Stimulated activated CD4-positive, alpha-beta T cell treated with anti-CD3 and anti-CD28 coated beads, Interleukin-15, amount 100 ng/mL, for 48 hours (primary cell): ENCODE measurements at regions not wholly inside any gene's neighbourhood (a gene's known extent, or its start where the extent isn't known, plus 50 kb on each side); places are given as distances from the start of the nearest gene placed in this dataset.
"Not testable (repeated sequence)": the region's sequence is repeated elsewhere in the genome, so short reads cannot be mapped to it uniquely, and the experiment has no call there.

Source experiments
- DNase-seq, 2 donors: peaks; one replicate each; pipeline ENCODE4 v3.0.0-alpha.2; 2020; ENCODE audit warnings: low read depth in 2 of 2

DNA sequence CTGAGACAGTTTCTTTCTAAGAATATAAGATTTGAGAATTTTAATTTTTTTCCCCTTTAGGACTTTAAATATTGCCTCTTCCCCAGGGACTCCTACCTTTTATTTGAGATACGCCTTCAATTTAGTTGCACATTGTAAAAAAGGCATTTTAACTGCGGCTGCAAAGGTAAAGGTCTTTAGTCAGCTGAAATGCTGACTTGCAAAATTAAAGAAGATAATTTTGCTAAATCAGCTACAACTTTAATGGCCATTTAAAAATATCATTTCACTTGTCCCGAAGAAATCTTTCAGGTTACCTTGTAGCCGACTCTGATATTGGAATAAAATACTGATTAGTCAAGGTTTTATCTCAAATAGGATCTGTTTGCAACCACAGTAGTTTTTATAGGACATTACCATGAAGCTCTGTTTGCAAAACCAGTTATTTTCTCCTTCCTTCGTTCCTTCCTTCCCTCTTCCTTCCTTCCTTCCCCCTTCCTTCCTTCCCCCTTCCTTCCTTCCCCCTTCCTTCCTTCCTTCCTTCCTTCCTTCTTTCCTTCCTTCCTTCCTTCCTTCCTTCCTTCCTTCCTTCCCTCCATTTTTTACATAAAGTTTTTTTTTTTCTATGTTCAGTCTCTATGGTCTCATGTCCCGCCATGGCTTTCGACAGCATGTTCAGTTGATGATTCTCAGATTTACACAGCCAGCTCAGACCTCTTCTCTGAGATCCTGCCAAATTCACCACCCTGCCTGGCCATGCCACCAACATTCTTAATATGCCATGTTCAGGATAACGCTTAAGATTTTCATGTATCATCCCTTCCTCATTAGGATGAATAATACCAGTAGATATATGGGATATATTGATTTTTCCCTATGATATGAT, 405.4 kb upstream of the PRKX start:
- DNase-seq = no peak

DNA sequence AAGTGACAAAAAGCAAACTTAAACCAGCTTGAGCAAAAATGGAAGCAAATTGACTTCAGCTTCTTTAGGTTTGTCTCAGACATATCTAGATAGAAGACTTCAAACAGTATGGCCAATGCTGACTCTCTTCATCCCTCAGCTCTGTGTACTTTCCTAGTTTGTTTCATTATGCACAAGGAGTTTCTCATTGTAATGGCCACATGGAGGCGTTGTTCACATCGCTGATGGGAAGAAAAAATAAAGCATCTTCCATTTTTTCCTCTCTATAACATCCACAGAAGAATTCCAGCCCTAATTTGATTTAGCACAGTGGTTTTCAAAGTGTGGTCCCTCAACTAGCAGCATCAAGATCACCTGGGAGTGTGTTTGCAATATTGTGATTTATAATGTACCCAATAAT, 397.5 kb upstream of the PRKX start:
- no peak for DNase-seq

DNA sequence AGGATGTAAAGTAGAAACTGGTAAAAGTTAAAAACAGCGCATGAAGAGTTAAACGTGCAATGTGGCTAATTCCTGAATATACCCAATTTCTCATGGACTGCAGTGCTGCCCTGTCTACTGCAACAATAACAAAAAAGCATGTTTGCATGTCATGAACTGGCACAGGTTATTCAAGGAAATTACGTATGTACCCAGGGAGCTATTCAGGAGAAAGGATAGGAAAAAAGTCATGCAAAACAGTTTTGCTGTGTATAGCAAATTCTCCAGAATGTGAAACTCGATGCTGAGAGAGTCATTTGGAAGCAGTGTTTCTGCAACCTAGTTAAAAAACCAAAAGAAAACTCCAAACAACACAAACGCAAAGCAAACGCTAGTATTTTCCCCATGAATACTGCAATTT, 381.5 kb upstream of the PRKX start:
- no peak for DNase-seq

DNA sequence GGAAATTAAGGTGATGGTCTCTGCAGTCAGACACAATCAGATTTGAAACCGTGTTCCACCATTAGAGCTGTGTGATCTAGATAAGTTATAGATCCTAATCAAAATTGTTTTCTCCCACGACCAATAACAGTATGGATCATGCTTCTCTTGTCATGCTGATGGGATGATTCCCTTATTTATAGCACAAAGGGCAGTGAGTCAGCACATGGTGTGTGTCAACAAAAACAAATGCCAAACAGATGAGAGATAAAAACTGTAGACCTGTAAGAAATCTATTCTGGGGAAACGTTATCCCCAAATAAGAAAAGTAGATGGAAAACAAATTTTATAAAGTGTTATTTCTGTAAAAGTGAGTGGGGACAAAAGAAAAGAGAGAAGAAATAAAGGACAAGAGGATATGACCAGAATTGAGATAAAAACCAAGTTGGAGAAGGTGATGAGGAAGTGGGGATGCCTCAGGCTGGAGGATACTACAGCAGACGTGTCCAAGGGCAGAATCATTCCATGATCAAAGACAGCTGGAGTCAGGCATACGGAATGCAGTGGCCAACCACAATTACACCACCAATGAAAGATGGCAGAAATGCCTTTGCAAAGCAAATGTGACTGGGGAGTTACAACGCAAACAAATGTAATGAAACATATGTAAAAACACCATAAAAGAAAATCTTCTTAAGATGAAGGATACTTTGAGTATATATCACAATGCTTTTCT, 377.8 kb upstream of the PRKX start:
- DNase-seq = no peak

DNA sequence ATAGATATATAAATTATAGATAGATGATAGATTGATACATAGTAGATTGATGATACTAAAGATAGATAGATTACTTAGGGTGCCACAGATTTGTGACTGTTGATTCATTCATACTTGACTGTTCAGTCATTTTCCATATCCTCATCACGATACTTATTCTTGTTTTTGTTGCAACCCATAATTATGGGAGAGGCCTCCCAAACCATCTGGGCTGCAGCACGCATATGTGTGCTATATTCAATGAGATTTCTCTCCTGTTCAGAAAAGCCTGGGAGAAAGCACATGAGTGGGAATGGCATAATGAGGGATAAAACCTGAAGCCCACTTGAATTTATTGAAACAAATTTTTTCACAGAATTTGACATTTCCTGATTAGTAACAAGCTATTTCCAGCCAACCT, 346.4 kb upstream of the PRKX start:
- DNase-seq = no peak

DNA sequence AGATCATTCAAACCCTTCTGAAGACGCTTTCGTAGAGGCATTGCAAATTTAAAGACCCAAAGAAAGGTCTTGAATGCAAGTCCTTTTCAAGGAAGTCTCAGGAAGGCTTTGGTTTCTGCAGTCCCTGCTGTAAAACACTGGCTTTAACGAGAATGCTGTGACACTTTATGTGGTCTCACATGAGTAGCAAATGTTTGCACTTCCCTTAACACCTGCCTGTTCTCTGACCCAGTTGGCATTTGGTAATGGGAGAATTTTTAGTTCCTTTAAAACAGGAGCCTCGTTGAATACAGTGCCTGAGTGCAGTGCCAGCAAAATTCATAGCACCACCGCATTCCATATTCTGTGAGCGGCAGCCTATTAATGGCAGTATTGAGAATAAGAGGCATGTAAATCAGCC, 330.5 kb upstream of the PRKX start:
- no peak for DNase-seq

DNA sequence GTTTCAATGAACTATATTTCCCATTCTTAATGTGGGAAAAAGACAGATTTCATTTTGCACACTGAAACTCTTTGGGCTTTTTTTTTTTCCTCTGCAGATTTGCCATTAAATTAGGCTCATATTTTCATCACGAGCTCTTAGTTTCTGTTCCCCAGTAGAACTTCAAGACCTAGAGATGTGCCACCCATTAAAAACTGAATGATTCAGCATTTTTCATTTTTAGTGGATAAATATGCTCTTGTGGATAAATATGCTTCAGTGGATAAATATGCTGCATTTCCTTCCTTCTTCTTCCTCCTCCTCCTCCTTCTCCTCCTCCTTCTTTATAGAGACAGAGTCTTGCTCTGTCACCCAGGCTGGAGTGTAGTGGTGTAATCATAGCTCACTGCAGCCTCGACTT, 322.4 kb upstream of the PRKX start:
- no peak for DNase-seq

DNA sequence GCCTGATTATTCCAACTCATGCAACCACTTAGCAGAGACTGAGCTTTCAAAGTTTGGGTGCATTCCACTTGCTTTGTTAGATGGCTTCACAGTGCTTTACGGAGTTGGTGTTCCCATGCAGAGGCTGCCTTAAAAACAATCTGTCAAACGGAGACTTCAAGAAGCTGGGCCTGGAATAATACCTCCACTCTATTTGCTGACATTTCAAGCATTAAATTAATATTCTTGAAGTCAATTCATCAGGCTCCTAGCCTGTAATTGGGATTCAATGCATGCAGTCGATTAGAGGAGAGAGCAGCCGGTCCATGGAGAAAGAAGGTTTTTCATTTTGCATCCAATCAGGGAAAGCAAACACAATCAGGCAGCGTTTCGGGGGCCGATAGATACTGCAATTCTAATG, 314.7 kb upstream of the PRKX start:
- DNase-seq = no peak

DNA sequence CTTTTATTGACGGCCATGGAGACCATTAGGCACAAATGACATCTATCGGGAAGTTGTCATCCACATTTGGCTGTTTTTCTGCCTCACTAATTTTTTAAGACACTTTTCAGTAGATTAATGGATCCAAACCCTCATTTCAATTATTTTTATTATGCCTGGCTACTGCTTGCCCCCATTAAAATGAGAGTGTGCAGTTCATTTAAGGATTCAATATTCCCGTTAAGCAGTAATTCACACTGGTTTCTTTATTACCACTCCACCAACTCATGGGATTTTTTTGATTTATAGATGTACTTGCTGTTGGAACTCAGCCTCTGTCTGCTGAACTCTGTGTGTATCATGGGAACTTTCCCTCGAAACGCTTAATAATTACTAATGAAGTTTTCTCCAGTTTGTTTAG, 291.8 kb upstream of the PRKX start:
- DNase-seq = no peak

DNA sequence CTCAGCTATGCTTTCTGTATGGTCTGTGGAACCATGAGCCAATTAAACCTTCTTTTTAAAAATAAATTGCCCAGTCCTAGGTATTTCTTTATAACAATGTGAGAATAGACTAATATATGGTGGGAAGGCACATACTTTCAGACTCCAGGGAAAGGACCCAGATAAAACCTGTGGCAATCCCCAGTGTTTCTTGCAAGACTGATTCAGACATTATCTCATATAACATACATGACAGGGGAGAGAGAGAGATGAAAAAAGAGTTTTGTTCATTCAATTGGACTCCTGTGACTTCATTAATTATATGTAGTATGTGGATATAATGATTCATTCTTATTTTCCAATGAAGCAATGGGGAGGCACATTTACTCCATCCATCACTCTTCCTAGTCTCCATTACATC, 291.4 kb upstream of the PRKX start:
- DNase-seq = no peak

DNA sequence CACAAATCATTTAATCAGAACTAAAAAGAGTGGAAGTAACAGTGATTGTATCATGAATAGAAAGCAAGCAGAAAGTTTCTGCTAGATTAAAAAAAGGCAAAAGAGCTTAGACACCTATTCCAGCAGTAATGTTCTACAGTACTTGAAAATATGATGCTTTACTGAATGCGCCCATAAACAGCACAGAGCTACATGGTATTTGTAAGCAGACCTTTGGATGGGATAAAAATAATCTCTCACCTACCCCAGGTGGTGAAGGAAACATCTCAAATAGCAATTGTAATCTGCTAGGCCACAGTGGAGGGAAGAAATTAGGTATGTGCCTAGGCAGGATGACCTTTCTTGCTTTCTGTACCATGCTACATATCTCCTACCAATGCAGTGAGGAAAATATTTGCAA, 280.9 kb upstream of the PRKX start:
- DNase-seq = no peak

DNA sequence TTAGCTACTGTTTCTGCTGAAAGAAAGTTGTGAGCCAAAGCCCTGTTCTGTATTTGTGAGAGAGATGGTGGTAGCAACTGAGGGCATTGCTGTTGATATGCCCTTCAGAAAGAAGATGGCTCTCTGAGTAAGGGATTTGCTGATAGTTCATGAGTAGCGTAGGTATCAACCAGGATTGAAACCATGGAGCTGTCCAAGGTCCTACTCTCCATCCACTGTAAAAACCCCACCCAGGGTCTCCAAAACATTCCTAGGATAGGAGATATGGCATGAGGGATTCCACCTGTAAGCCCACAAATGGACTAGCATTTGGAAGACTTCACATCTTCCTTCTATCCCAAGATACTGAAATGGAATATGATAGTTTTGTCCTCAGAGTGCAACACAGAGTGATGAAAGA, 277.1 kb upstream of the PRKX start:
- no peak for DNase-seq

DNA sequence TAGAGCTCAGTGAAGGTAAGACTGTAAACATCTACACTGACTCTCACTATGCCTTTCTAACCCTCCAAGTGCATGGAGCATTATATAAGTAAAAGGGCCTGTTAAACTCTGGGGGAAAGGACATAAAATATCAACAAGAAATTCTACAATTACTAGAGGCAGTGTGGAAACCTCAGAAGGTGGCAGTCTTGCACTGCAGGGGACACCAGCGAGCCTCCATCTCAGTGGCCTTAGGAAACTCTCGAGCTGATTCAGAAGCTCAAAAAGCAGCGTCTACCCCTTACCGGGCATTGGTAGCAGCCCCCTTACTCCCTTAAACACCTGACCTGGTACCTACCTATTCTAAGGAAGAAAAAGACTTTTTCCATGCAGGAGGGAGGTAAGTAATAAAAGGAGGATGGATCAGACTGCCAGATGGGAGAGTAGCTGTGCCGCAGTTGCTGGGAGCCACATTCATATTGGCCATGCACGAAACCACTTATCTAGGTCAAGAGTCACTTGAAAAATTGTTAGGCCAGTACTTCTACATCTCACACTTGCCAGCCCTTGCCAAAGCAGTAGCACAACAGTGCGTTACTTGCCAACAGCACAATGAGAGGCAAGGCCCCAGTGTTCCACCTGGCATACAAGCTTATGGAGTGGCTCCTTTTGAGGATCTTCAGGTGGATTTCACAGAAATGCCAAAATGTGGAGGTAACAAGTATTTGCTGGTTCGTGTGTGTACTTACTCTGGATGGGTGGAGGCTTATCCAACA, 258.8 kb upstream of the PRKX start:
- not testable (repeated sequence) for DNase-seq

DNA sequence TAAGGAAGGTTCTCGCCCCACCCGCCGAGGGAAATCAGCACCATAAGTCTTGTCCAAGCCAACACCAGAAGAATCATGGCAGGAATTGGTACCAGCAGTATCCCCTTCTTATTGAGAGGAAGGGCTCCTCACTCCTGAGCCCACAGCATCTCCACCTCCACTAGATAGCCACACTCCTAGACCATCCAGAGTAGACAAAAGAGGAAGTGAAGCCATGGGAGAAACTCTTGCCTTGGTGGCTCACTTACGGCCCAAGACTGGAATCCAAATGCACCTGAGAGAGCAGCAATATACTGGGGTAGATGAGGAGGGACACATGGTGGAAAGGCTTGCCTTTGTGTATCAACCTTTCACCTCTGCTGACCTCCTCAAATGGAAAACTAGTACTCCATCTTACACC, 255.3 kb upstream of the PRKX start:
- no peak for DNase-seq

DNA sequence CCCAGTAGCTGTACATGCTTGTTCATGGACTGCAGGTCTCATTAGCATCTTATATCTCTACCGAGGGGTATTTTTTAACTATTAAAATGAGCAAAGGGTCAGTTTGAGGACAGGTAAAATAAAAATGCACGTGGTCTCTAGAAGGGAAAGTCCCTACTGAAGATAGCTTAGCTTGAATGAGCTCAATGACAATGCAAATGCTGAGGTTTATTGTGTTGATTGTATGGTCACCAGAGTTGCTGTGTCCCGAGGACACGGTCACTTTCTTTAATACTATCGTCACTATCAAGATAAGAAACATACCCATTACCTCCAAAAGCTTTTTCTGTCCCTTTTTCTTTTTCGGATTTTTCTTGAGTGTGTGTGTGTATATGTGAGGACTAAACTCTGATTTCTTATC, 250.5 kb upstream of the PRKX start:
- DNase-seq = no peak

DNA sequence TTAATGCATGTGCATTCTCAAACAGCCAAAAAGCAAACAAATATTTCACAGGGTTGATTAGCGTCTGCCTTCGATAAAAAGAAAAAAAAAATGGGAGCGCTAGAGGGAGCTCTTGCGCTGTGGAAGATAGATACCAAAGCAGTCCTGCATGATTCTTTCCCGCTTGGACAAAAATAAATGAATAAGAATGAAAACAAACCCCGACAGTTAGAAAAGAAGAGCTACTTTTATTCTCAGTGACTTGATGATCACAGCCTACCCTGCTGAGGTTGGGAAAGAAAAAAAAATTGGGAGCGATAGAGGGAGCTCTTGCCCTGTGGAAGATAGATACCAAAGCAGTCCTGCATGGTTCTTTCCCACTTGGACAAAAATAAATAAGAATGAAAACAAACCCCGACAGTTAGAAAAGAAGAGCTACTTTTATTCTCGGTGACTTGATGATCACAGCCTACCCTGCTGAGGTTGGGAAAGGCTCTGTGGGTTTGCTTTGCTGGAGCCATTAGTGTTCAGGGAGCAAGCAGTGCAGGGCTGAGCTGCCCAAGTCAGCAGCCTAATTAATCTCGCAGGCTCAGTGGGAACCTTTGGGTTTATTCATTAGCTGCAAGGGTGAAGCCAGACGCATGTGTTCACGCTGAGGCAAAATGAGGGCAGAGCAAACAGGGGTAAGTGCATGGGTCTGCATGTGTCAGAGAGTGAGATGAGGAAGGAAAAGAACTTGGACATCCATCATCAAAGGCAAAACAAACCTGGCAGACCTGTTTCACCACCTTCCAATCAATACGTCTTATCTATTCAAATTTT, 249.3 kb upstream of the PRKX start:
- no peak for DNase-seq

DNA sequence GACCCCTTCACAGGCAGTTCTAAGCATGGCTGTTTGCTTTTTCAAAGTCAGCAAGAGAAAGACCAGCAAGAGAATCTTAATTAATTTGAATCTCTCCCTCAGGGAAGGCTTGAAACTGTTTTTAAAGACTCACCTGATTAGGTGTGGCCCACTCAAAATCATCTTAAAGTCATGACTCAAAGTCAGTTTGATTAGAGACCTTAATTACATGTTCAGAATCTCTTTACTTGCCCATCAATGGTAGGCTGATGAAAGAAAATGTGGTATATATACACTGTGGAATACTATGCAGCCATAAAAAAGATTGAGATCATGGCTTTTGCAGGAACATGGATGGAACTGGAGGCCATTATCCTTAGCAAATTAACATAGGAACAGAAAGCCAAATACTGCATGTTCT, 247.5 kb upstream of the PRKX start:
- no peak for DNase-seq

DNA sequence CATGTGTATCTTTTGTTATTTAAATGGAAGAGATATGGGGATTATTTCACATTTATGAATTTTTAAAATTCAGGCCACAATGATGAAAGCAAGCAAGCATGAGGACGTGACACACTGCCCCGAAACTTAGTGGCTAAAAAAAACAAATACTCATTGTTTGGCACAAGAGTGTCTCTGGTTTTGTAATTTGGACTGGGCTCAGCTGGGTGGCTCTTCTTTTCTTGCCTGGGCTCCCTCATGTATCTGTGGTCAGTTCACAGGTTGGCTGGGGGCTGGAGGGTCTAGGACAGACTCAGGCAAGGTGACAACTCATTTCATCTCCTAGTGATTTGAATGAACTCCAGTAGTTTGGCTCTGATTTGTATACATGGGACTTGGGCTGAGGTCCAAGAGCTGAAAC, 238.4 kb upstream of the PRKX start:
- no peak for DNase-seq

DNA sequence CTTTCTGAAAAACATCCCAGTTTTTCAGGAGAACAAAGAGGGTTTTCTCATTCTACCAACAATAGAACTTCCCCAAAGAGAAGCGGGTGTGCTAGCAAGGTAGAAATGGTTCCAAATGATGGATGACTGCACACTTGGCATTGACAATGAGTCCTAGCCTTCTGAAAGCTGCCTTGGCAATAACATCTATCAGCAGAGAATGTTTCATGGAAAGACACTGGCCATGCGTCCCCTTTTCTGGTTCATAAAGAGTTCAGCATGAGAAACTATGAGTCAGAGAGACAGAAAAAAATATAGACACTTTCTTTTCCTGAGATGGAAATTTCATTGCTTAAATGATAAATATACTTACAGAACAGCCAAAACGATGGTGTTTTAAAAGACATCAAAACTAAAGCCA, 236.9 kb upstream of the PRKX start:
- DNase-seq = no peak

DNA sequence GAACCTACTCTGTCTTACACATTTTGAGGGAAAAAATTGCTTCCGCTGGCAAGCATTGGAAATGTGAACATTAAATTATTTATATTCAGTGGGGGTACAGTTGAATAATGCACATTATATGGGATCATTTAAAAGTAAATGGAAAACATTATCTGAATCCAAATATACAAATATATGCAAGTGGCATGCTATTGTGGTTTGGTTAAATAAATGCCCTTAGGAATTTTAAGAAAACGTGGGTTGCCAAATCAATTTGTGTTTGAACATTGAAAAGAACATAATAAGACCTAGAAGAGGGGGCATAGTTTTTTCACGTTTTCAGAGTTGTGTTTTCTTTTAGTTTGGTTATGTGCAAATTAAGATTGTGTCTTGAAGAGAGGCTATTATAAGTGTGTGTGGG, 230.5 kb upstream of the PRKX start:
- DNase-seq = no peak

DNA sequence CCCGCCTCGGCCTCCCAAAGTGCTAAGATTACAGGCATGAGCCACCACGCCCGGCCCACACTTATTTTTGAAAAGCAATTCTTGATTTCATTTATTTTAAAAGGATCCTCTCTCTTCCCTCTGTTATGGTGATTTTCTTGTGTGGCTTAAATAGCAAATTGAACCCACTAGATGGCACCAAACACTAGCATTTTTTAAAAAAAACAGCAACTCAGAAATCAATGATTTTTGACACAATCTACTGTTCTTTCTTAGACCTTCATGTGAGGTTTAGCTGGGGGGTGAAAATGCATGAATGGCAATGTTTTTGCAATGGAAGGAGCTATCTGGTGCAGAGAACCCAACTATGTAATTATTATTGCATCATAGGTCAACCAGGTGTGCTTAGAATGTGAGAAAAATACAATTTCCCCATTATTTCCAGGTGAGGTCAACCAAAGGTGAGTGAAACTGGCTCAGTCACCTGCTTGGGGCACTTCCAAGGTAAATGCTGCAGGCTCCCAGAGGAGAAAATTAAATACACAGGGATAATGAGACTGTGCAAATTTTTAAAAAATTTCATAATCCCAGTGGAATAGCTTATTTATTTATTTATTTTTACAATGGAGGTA, 226.7 kb upstream of the PRKX start:
- no peak for DNase-seq

DNA sequence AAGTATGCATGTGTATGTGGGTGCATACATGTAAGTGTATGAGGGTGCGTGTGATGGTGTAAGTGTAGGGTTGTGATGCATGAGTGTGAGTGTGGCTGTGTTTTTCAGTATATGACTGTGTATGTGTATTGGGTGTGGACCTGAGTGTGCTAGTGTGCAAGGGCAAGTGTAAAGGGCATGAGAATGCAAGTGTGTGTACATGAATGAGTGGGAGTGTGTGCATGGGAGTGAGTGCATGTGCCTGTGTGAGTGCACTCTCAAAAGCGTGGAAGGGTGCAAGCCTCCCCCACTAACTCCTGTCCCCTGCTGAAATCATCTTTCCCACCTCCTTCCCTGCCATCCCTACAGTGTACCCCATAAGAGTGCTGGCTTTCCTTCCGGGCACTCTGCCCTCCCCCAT, 225.1 kb upstream of the PRKX start:
- no peak for DNase-seq
